HEK293 (cell line): ENCODE measurements at regions not wholly inside any gene's neighbourhood (a gene's known extent, or its start where the extent isn't known, plus 50 kb on each side); places are given as distances from the start of the nearest gene placed in this dataset.

Source experiments
- GLIS1 ChIP-seq: fragments of 450-650 bp; formaldehyde crosslinking; IDR thresholded peaks from 2 replicates; pipeline ENCODE4 v1.5.1; 2016; ENCODE audit warnings: missing biosample characterization, missing genetic modification characterization
- ZNF423 ChIP-seq: fragments of 450-650 bp; formaldehyde crosslinking; IDR thresholded peaks from 2 replicates; pipeline ENCODE4 v1.5.1; 2016; ENCODE audit warnings: missing biosample characterization, missing genetic modification characterization
- ZNF792 ChIP-seq: fragments of 450-650 bp; formaldehyde crosslinking; IDR thresholded peaks from 2 replicates; pipeline ENCODE4 v1.5.1; 2016; ENCODE audit warnings: missing biosample characterization, missing genetic modification characterization

- TF ChIP-seq ZNF423 (no peak), GLIS1 (tag by site-specific recombination) (no peak), ZNF792 (tag by site-specific recombination) (no peak)
These were observed 489.1 kb upstream of the MEX3C start for GRCh38 chr18:51686590-51686989.
